ENCODE measurements at regions not wholly inside any gene's neighbourhood (a gene's known extent, or its start where the extent isn't known, plus 50 kb on each side); places are given as distances from the start of the nearest gene placed in this dataset.

DNA sequence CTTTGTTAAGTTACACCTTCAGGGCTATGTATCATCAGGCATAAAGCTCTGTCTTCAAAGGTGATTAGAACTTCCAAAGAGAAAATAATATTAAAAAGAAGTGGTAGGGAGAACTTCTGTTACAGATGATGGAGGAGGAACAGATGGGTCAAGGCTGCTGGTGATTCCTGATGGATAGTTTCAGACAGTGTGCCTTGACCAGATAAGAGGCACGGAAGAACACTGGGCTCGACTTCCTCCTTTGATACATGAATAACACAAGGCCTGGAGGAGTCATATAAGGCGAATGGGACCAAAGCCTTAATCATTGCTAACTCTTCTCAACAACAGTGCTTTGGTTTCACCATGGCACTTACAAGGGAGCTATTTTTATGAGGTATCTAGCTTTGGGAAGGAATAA lies 128.1 kb upstream of the RXFP2 start:
- no peak for DNase-seq

DNA sequence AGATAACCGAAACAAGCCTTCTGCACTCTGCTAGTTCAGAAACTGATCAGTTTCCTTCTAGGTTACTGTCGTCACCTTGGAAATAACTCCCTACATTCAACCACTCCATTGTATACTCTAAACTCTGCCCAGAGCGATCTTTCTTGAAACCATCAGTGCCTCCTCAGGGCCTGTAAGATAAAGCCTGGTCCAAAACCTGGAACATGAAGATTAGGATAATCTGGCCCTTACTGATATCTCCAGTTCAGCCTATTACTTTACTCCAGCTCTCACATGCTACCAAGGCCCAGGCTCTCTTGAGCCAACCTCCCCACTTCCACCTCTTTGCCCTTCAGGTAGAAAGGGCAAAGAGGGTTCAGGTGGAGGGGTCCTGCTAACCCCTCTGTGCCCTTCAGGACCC lies 125.3 kb upstream of the RXFP2 start:
- DNase-seq, result no peak

DNA sequence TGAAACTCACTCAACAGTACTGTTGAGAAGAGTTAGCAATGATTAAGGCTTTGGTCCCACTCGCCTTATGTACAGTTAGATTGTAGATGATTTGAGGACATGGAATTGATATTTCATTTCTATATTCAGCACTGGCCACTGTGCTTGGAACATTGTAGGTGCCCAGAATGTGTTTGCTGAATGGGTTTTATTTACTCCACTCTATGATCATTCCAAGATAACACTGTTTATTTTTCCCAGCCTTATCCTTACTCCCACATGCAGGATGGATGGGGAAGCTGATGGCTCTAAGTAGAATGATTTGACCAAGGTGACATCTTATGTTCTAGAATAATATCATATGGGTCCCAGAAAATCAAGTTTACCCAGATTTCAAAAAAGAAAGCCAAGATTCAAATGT lies 124.6 kb upstream of the RXFP2 start:
- DNase-seq, result no peak

DNA sequence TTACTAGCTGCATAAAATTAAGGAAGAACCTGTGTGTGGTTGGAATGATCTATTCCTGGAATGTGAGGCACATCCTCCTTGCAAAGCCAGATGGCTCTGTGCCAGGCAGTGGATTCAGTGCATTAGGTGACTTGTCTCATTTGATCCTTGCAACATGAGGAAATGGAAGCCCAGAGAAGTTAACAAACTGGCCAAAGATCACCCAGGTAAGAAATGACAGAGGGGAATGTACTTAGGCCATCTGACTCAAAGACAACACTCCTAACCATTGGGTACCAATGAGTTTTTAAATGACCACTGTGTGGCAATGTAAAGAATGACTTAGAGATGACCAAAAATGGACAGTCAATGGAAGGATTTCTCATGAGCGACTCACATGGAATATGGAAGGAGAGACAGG lies 114.2 kb upstream of the RXFP2 start:
- no peak for DNase-seq

DNA sequence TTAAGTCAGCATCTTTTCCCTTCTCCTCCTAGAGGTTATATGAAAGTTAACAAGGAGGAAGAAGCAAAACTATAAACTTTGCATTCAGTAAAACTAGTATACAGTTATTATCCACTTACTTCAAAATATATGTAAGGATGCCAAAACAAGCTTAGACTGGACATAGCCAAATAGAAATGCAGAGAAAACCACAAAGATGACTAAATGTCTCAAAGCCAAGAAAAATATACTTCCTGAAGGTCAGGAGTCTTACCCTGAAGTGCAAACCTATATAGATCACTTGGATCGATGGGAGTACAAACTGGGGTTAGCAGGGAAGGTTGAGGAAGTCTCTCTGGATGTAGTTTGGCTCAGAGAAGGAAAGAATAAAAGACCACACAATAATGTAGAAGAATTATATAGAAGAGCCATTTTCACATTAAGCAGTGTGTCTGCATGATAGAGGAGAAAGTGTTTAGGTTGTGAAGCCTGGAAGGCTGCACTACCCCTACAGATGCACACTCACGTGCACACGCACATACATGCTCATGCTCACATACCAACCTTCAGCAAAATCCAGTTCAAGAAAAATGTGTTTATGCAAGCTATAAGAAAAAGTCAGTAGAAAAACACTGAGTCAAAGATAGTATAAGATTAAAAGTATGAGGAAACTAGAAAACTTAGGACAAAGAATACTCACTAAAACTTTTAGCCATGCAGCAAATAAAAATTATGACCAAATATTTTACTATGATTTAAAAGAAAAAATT lies 112.1 kb upstream of the RXFP2 start:
- no peak for DNase-seq

DNA sequence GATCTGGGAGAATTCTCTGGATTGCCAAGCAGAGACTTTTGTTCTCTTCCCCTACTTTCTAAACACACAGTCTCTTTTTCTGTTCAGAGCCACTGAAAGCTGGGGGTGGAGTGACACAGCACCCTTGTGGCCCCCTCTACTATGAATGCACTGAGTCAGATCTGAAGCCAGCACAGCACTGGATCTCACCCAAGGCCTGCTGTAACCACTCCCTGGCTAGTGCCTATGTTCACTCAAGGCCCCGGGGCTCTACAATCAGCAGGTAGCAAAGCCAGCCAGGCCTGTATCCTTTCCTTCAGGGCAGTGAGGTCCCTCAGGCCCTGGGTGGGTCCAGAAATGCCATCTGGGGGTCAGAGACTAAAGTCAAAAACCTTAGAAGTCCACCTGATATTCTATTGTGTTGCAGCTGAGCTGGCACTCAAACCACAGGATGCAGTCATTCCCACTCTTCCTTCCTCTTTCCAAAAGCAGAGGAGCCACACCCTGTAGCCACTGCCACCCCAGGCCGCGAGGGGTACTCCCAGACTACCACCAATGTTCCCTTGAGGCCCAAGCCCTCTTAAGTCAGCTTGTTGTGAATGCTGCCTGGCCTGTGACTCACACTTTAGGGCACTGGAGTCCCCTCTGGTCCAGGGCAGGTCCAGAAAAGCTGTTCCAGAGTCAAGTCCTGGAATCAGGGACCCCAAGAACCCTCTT lies 110.1 kb upstream of the RXFP2 start:
- no peak for DNase-seq

DNA sequence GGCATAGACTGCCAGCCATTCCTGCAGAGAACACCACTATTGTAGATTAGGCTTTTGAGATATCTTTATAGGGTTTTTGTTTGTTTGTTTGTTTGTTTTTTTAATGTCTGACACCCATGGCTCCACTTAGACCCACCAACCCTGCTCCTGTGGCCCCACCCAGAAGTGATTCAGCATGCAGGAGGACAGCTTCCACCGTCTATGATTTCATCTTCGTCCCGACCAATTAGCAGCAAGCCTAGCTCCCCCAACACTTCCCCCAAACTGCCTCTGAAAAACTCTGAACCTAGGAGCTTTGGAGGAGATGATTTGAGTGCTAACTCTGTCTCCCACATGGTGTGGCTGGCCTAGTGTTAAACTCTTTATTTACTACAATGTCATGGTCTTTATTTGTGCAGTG lies 108.3 kb upstream of the RXFP2 start:
- no peak for DNase-seq

DNA sequence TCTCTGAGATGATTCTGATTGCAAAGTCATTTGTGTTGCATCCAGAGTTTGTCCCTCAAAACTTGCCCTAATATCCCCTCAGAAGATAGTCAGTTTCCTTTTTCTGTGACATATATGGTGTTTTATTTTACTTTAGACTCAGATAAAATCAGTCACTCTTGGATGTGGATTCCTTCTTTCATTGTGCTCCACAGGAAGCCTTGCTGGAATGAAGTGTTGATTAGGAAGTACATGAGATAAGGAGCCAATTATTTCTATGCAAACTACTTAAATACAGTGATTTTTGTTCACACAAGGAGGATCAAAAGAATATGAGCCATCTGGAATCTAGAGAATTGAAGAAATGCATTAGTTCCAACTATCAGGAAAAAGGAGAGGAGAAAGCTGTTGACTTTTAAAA lies 107.6 kb upstream of the RXFP2 start:
- DNase-seq, result no peak

DNA sequence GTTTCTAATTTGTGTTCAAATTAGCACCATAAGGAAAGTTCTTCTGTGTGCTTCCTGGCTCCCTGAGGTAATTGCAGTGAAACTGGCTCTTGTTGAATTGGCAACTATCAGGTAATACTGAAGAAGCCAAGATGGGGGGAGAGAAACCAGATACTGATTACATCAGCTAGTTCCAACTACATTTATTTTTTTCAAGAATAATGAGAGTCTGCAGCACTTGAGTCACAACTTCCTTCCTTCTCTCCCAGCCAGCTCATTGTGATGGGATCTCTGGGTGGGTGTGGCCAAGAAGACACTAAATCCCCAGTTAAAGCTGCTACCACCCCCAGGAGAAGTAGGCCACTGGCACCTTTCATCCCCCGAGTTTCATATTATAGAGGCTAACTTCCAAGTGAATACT lies 100.7 kb upstream of the RXFP2 start:
- no peak for DNase-seq

DNA sequence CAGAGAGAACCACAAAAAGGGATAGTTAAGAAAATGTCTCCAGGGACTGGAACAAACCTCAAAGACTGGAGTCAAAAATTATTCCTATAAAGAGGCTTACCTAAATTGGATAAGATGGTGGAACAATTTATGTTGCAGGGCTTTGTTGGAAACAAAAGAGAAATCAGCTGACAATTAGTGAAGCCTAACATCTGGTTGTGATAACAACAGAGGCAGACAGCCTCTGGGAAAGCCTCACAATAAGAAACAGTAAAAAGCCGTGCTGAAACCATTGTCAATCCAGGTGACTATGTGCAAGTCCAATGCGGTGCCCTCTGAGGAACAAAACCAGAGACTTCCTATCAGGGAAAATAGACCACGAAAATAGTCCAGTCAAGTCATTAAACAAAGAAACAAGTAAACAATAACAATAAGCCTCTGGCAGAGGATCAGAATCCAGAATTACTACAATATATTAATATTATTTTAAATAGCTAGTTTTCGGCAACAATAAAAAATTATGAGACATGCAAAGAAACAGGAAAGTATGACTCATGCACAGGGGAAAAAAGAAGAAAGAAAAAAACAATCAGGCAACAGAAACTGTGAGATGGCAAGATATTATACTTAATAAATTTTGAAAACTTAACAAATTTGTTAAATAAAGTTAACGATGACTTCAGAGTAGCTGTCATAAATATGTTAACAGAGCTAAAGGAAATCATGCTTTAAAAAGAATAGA lies 99.7 kb upstream of the RXFP2 start:
- no peak for DNase-seq

DNA sequence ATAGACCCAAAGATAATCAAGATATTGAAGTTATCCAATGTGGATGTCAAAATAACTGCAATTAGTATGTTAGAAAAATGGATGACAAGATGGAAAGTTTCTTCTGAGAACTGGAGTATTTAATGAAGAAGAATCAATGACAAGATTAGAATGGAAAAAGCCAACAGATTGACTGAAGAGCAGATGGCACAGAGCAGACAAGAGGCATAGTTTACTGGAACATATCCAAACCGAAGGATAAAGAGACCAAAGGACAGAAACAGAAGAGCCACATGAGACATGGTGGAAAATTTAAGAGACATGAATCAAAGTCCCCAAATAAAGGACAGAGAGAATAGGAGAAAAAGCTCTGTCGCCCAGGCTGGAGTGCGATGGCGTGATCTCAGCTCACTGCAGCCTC lies 89.6 kb upstream of the RXFP2 start:
- no peak for DNase-seq

DNA sequence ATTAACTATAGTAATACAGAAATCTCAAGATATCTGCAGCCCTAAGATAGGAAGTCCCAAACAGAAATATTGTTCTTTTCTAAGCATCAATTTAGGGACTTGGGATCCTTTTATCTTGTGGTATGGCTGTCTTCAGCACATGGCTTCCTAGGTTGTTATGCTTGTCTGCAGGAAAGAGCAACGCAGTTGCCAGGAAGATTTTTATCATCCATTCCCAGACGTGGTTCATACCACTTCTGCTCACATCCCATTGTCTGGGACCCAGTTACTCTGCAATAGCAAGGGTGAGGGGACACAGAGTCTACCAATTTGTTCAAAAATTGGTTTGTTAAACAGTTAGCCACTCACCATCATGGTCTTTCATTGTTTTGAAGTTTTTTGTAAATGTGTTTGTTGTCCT lies 85.6 kb upstream of the RXFP2 start:
- DNase-seq, result no peak

DNA sequence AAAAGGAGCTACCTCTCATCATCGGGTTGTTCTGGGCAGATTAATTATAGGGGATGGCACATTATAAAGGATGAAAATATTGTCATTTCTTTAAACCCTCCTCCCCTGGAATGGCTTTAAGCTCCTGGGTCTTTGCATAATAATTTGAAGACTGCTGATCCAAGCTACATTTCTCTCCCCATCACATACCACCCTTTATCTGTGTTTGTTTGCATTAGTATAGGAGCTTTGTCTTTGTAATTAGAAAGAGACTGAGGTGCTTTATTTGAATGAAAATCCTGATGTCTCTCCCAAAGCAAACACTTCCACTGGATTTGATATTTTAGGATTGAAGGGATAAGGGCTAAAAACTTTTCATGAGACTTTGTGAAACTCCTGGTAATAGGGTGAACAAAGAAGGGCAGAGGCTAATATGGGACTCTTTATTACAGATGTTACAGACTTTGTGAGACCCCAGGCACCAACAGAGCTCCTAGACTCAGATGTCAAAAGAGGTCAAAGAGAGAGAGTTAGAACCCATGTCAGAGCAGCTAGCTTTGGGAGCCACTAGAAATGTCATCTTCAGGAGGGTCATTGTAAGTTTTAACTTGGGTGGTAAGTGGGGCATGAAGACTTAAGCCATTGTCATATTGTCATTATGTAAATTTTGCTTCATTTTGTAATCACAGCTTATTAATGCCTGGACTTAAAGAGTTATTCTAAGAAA lies 75.3 kb upstream of the RXFP2 start:
- DNase-seq, result no peak

DNA sequence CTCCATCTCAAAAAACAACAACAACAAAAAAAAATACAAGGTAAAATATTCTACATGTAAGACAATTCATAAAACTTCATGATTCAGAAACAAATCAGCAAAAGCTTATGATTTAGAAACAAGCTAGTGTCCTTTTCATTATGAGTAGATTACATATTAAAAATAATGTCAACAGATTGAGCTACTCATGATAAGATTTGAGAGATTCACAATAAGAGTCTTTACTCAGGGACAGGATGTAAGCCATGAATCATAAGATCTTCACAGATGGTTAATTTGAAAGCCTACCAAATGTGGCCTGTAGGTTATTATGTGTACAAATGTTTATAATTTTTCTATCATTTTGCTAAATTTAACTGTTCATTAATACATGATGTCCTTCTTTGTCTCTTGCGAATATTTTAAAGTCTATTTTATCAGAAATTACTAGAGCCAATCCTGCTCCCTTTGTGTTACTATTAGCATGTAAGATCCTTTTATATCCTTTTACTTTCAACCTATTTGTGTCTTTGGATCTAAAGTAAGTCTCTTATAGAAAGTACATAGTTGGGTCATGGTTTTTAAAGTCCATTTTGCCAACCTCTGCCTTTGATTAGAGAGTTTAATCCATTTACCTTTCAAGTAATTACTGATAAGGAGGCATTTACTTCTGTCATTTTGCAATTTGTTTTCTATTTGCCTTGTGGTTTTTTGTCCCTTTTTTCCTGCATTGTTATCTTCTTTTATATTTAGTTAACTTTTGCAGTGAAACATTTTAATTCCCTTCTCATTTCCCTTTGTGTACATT lies 68.3 kb upstream of the RXFP2 start:
- DNase-seq, result no peak

DNA sequence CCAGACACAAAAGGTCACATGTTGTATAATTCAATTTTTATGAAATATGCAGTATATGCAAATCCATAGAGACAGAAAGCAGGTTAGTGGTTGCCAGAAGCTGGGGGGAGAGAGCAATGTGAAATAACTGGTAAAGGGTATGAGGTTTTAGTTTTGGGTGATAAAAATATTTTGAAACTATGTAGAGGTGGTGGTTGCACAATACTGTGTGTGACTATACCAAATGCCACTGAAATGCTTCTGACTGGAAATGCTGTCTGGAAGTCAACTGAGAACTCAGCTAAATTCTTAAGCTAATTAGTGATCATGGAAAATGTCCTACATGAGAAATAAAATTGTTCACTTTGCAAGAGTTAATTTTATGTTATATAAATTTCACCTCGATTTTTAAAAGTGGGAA lies 65.3 kb upstream of the RXFP2 start:
- DNase-seq, result no peak

DNA sequence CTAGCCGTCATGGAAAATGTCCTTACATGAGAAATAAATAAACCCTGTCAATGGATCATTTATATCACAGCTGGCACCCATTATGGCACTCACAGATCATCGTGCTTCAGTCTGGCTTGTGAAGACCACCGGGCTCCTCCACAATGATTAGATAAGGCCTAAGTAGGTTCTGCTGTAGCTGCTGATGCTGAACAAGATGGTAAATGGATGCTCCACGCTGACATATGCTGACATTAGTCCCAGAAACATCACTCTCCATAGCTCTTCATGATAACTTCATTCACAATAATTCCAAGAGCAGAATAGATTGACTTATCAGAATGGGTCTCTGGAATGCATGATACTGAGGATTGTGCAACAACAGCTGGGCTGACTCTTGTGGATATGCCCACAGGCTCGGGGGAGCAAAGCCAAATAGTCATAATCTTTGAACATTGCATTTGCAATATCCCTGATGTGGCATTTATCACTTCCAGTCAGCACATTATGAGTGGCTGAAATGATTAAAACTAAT lies 63.8 kb upstream of the RXFP2 start:
- DNase-seq, result no peak

DNA sequence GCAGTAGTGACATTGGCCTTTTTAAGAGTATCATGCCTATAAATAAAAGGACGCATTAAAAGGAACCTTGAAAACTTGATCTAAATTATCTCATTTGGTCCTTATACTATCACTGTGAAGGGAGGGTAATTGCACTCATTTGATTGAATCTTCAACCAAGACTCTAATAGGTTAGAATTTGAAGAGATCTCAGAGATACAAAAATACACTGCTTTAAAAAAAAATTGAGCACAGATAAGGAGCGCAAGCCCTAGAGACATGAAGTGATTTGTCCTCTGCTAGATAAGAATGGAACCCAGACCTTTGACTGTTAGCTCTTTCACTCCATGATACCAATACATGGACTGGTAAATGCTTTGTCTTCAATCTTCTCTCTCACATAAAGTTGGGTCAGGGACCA lies 58.2 kb upstream of the RXFP2 start:
- DNase-seq, result no peak

DNA sequence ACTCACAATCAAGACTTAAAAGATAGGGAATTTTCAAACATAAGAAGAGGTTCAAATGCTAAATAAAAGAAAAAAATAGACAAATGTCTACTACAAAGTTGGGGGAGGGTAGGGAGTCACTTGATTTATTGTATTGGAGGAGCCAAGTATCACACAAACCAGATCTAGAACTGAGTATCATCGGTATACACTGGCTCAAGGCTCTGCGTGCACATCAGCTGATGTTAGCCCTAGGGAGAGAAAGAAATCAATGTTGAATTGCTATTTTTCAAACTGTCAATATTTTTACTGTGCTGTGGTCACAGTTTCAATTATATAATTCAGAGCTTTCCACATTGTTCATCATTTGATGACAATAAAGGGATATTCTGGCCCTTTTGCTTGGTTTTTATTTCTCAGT lies 54.9 kb upstream of the RXFP2 start:
- DNase-seq, result no peak

DNA sequence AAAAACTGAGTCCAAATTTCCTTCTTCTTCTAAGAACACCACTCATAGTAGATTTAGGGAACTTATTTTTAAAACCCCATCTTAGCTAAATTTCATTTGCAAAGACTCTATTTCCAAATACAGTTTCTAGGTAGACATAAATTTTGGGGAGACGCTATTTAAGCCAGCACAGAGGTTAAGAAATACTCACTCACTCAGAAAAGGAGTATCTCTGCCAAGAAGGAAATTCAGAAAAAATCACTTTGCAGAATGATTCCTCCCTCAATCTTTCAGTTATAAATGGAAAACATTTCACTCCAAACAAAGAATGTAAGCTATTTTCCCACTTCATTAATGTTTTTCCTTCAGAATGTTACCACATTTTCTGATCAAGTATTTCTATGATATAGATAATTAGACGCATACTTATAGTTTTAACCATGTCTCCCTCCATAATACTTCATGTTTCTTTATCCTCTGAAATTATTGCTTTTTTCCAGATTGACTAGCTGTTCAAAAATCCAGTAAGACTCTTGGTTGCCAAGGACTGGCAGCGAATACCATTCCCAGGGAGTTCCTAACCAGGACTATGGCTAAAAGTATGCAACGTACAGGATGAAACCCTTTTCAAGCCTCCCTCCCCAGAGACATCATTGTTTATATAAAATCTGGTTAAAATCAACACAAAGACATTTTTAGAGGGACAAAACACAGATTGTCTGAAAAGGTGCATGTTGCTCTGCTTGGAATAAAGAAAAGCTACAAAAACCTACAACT lies 52.5 kb upstream of the RXFP2 start:
- no peak for DNase-seq

Data from stimulated activated CD8-positive, alpha-beta memory T cell treated with anti-CD3 and anti-CD28 coated beads, Interleukin-4, amount 100 ng/mL, for 48 hours (primary cell).